H9 (cell line): ENCODE measurements at regions not wholly inside any gene's neighbourhood (a gene's known extent, or its start where the extent isn't known, plus 50 kb on each side); places are given as distances from the start of the nearest gene placed in this dataset.

Source experiments
- DNase-seq: peaks from one replicate; pipeline ENCODE4 v3.0.0-alpha.2; 2017
- H2AFZ ChIP-seq: one replicate; pipeline ENCODE4 v1.6.1; 2013; ENCODE audit warnings: mild to moderate bottlenecking, low read length, control low read depth, moderate library complexity
- H2AK5ac ChIP-seq: 2 replicates; pipeline ENCODE4 v1.6.1; 2013; ENCODE audit warnings: low read length, control low read depth, mixed read lengths; ENCODE audit not compliant: insufficient read length
- H2BK120ac ChIP-seq: one replicate; pipeline ENCODE4 v1.6.1; 2013; ENCODE audit warnings: low read depth, mild to moderate bottlenecking, low read length, control low read depth, inconsistent platforms; ENCODE audit not compliant: poor library complexity, severe bottlenecking
- H2BK12ac ChIP-seq: 2 replicates; pipeline ENCODE4 v1.6.1; 2013; ENCODE audit warnings: low read length, control low read depth, mixed read lengths, low read depth; ENCODE audit not compliant: insufficient read length
- H2BK15ac ChIP-seq: 2 replicates; pipeline ENCODE4 v1.6.1; 2013; ENCODE audit warnings: low read depth, low read length, control low read depth
- H2BK20ac ChIP-seq: one replicate; pipeline ENCODE4 v1.6.1; 2013; ENCODE audit warnings: low read depth, mild to moderate bottlenecking, low read length, control low read depth, inconsistent platforms; ENCODE audit not compliant: poor library complexity, severe bottlenecking
- H2BK5ac ChIP-seq: 2 replicates; pipeline ENCODE4 v1.6.1; 2013; ENCODE audit warnings: low read length, control low read depth, mixed read lengths; ENCODE audit not compliant: insufficient read length
- H3K14ac ChIP-seq: 2 replicates; pipeline ENCODE4 v1.6.1; 2013; ENCODE audit warnings: low read length, control low read depth; ENCODE audit not compliant: insufficient read depth
- H3K18ac ChIP-seq: 2 replicates; pipeline ENCODE4 v1.6.1; 2013; ENCODE audit warnings: low read depth, mild to moderate bottlenecking, mixed read lengths, low read length, control low read depth; ENCODE audit not compliant: insufficient read length
- H3K23ac ChIP-seq: 2 replicates; pipeline ENCODE4 v1.6.1; 2013; ENCODE audit warnings: low read length, control low read depth, mixed read lengths, low read depth; ENCODE audit not compliant: insufficient read length
- H3K23me2 ChIP-seq: 2 replicates; pipeline ENCODE4 v1.6.1; 2013; ENCODE audit warnings: low read depth, mild to moderate bottlenecking, mixed read lengths, low read length, control low read depth; ENCODE audit not compliant: insufficient read length, poor library complexity, severe bottlenecking
- H3K27ac ChIP-seq: 2 replicates; pipeline ENCODE4 v1.5.1; 2013; ENCODE audit warnings: low read length, control low read depth, mixed read lengths, low read depth; ENCODE audit not compliant: insufficient read length
- H3K27me3 ChIP-seq: 2 replicates; pipeline ENCODE4 v1.6.1; 2013; ENCODE audit warnings: low read length, control low read depth, inconsistent platforms; ENCODE audit not compliant: insufficient read depth
- H3K4ac ChIP-seq: 2 replicates; pipeline ENCODE4 v1.6.1; 2013; ENCODE audit warnings: low read depth, mild to moderate bottlenecking, control low read depth, inconsistent platforms, low read length, moderate library complexity
- H3K4me1 ChIP-seq: 2 replicates; pipeline ENCODE4 v1.6.1; 2013; ENCODE audit warnings: low read length, control low read depth, inconsistent platforms; ENCODE audit not compliant: insufficient read depth
- H3K4me2 ChIP-seq: 2 replicates; pipeline ENCODE4 v1.6.1; 2013; ENCODE audit warnings: low read length, control low read depth, mixed read lengths; ENCODE audit not compliant: insufficient read length, insufficient read depth
- H3K56ac ChIP-seq: 2 replicates; pipeline ENCODE4 v1.6.1; 2013; ENCODE audit warnings: low read depth, mild to moderate bottlenecking, mixed read lengths, low read length, control low read depth; ENCODE audit not compliant: insufficient read length
- H3K79me1 ChIP-seq: 2 replicates; pipeline ENCODE4 v1.6.1; 2013; ENCODE audit warnings: low read depth, mild to moderate bottlenecking, moderate library complexity, low read length, control low read depth, inconsistent platforms; ENCODE audit not compliant: insufficient read depth, poor library complexity, severe bottlenecking
- H3K79me2 ChIP-seq: 2 replicates; pipeline ENCODE4 v1.6.1; 2013; ENCODE audit warnings: low read length, control low read depth, inconsistent platforms; ENCODE audit not compliant: insufficient read depth
- H3K9ac ChIP-seq: 2 replicates; pipeline ENCODE4 v1.6.1; 2013; ENCODE audit warnings: low read length, control low read depth, mixed read lengths; ENCODE audit not compliant: insufficient read length; ENCODE audit errors: extremely low read depth
- H3K9me3 ChIP-seq: one replicate; pipeline ENCODE4 v1.6.1; 2013; ENCODE audit warnings: low read depth, low read length, inconsistent platforms; ENCODE audit not compliant: control insufficient read depth
- H3T11ph ChIP-seq: one replicate; pipeline ENCODE4 v1.6.1; 2013; ENCODE audit warnings: mild to moderate bottlenecking, low read length, control low read depth, inconsistent platforms
- H4K20me1 ChIP-seq: one replicate; pipeline ENCODE4 v1.6.1; 2013; ENCODE audit not compliant: control insufficient read depth, insufficient read length, insufficient read depth
- H4K5ac ChIP-seq: 2 replicates; pipeline ENCODE4 v1.6.1; 2013; ENCODE audit warnings: low read depth, mild to moderate bottlenecking, mixed read lengths, low read length, control low read depth; ENCODE audit not compliant: insufficient read length
- H4K8ac ChIP-seq: replicated peaks from 2 replicates; pipeline ENCODE4 v1.6.1; 2013; ENCODE audit warnings: low read length, control low read depth, mixed read lengths, low read depth; ENCODE audit not compliant: insufficient read length
- H4K91ac ChIP-seq: 2 replicates; pipeline ENCODE4 v1.6.1; 2013; ENCODE audit warnings: low read depth, mild to moderate bottlenecking, moderate library complexity, mixed read lengths, low read length, control low read depth; ENCODE audit not compliant: insufficient read length
- H3K27ac Mint-ChIP-seq, 3 experiments: 2 replicates in 2 of 3; 3 replicates in 1 of 3; pipeline ENCODE4 v1.8.0; 2020 to 2021; ENCODE audit warnings: mixed read lengths in 3 of 3, mild to moderate bottlenecking in 1 of 3, moderate library complexity in 1 of 3
- H3K27me3 Mint-ChIP-seq: 2 replicates; pipeline ENCODE4 v1.8.0; 2021; ENCODE audit warnings: low read depth, mild to moderate bottlenecking, moderate library complexity, mixed read lengths
- H3K36me3 Mint-ChIP-seq, 3 experiments: 2 replicates in 2 of 3; 3 replicates in 1 of 3; pipeline ENCODE4 v1.8.0; 2020 to 2021; ENCODE audit warnings: low read depth in 3 of 3, mixed read lengths in 3 of 3; ENCODE audit not compliant: insufficient read depth in 1 of 3
- H3K4me1 Mint-ChIP-seq, 2 experiments: 2 replicates each; pipeline ENCODE4 v1.8.0; 2020; ENCODE audit warnings: mixed read lengths in 2 of 2
- H3K4me3 Mint-ChIP-seq, 2 experiments: 2 replicates in 1 of 2; 3 replicates in 1 of 2; pipeline ENCODE4 v1.8.0; 2020 to 2021; ENCODE audit warnings: mild to moderate bottlenecking in 2 of 2, mixed read lengths in 2 of 2, moderate library complexity in 1 of 2
- H3K9me3 Mint-ChIP-seq, 2 experiments: 2 replicates in 1 of 2; 3 replicates in 1 of 2; pipeline ENCODE4 v1.8.0; 2020; ENCODE audit warnings: mild to moderate bottlenecking in 2 of 2, mixed read lengths in 2 of 2, moderate library complexity in 1 of 2
- CTCF ChIP-seq: fragments of 200-600 bp; sonication (generic); conservative IDR thresholded peaks from 3 replicates; pipeline ENCODE4 v1.8.0; 2021; ENCODE audit warnings: antibody characterized with exemption, mild to moderate bottlenecking

GRCh38 chr22:34116126-34116525 is 195.8 kb upstream of the LARGE1 start:
- no peak for TF ChIP-seq CTCF
- Histone ChIP-seq H3K79me2 (no peaks in the 10 kb centered on the region), H2BK5ac (no peak overlapping the region), H2BK12ac (no peak overlapping the region), H3T11ph (no peak overlapping the region), H3K14ac (no peak overlapping the region), H3K23me2 (no peaks in the 10 kb centered on the region), H2BK120ac (no peak overlapping the region), H2BK20ac (no peak overlapping the region), H3K79me1 (no peaks in the 10 kb centered on the region), H3K23ac (no peak overlapping the region), H2AK5ac (no peak overlapping the region), H4K20me1 (no peaks in the 10 kb centered on the region), H3K27ac (no peak overlapping the region), H3K27me3 (no peaks in the 10 kb centered on the region), H4K8ac (no peak overlapping the region), H4K5ac (no peak overlapping the region), H4K91ac (no peak overlapping the region), H3K56ac (no peak overlapping the region), H3K9ac (no peak overlapping the region), H3K4ac (no peak overlapping the region), H3K4me2 (no peak overlapping the region), H2BK15ac (no peak overlapping the region), H3K4me1 (no peaks in the 10 kb centered on the region), H3K9me3 (no peaks in the 10 kb centered on the region), H3K18ac (no peak overlapping the region), H2AFZ (no peak overlapping the region)
- Mint-ChIP-seq H3K27me3 (peaks cover 6% of the 10 kb centered on the region), H3K4me3 (no peak overlapping the region), H3K4me1 (no peaks in the 10 kb centered on the region), H3K27ac (no peak overlapping the region), H3K9me3 (peaks cover 5% of the 10 kb centered on the region in 2 experiments; a peak in 3 of 5 replicates), H3K36me3 (peaks cover 0 to 4% (median 0%) of the 10 kb centered on the region in 3 experiments; a peak in 1 of 7 replicates)
- DNase-seq = no peak
